SK-N-SH treated with all-trans-retinoic acid at 6 μM for 48 hours (cell line): ENCODE measurements at regions not wholly inside any gene's neighbourhood (a gene's known extent, or its start where the extent isn't known, plus 50 kb on each side); places are given as distances from the start of the nearest gene placed in this dataset.
A peak's percentile ranks its signal among the peaks of the same experiment; 100 is the strongest.

Experiments
- ATAC-seq: fragments of 200-7000 bp; cut with Tn5 transposase; 3 replicates; pipeline ENCODE4 v1.9.1; 2020; ENCODE audit warnings: mild to moderate bottlenecking, moderate library complexity
- ARNTL ChIP-seq: fragments of 450-650 bp; formaldehyde crosslinking; IDR thresholded peaks from 2 replicates; pipeline ENCODE4 v1.5.0; 2020; ENCODE audit warnings: low read depth, mild to moderate bottlenecking, moderate library complexity, borderline replicate concordance
- CREB5 ChIP-seq: fragments of 250-450 bp; sonication (Bioruptor Pico); IDR thresholded peaks from 2 replicates; pipeline ENCODE4 v1.5.1; 2020; ENCODE audit warnings: low read depth, mild to moderate bottlenecking, moderate library complexity
- CSDC2 ChIP-seq: fragments of 250-450 bp; sonication (Bioruptor Pico); IDR thresholded peaks from 2 replicates; pipeline ENCODE4 v1.5.0; 2020; ENCODE audit warnings: mild to moderate bottlenecking, moderate library complexity
- ESRRG ChIP-seq: fragments of 250-450 bp; sonication (Bioruptor Pico); IDR thresholded peaks from 2 replicates; pipeline ENCODE4 v1.6.1; 2021; ENCODE audit warnings: mild to moderate bottlenecking
- GLIS3 ChIP-seq: fragments of 250-450 bp; sonication (Bioruptor Pico); IDR thresholded peaks from 2 replicates; pipeline ENCODE4 v1.5.0; 2020; ENCODE audit warnings: mild to moderate bottlenecking, moderate library complexity
- OSR1 ChIP-seq: fragments of 250-450 bp; sonication (Bioruptor Pico); IDR thresholded peaks from 2 replicates; pipeline ENCODE4 v1.8.0; 2022; ENCODE audit warnings: moderate library complexity, mild to moderate bottlenecking, inconsistent platforms
- PPARA ChIP-seq: fragments of 250-450 bp; sonication (Bioruptor Pico); IDR thresholded peaks from 2 replicates; pipeline ENCODE4 v1.5.0; 2020; ENCODE audit warnings: mild to moderate bottlenecking, borderline replicate concordance
- RARB ChIP-seq: fragments of 250-450 bp; sonication (Bioruptor Pico); IDR thresholded peaks from 2 replicates; pipeline ENCODE4 v1.8.0; 2021; ENCODE audit warnings: mild to moderate bottlenecking, moderate library complexity
- SNAI2 ChIP-seq: fragments of 250-450 bp; sonication (Bioruptor Pico); IDR thresholded peaks from 2 replicates; pipeline ENCODE4 v1.5.0; 2020; ENCODE audit warnings: mild to moderate bottlenecking, moderate library complexity
- TOX ChIP-seq: fragments of 250-450 bp; sonication (Bioruptor Pico); IDR thresholded peaks from 2 replicates; pipeline ENCODE4 v1.8.0; 2021; ENCODE audit warnings: mild to moderate bottlenecking, moderate library complexity, borderline replicate concordance
- TSHZ2 ChIP-seq: fragments of 250-450 bp; sonication (Bioruptor Pico); IDR thresholded peaks from 2 replicates; pipeline ENCODE4 v1.5.0; 2020; ENCODE audit warnings: mild to moderate bottlenecking, moderate library complexity
- ZC3H10 ChIP-seq: fragments of 250-450 bp; sonication (Bioruptor Pico); IDR thresholded peaks from 2 replicates; pipeline ENCODE4 v1.5.1; 2021; ENCODE audit warnings: mild to moderate bottlenecking, moderate library complexity
- ZFP3 ChIP-seq: fragments of 250-450 bp; sonication (Bioruptor Pico); IDR thresholded peaks from 2 replicates; pipeline ENCODE4 v1.5.0; 2020; ENCODE audit warnings: mild to moderate bottlenecking, moderate library complexity
- ZFP30 ChIP-seq: fragments of 450-650 bp; formaldehyde crosslinking; IDR thresholded peaks from 2 replicates; pipeline ENCODE4 v1.5.0; 2022; ENCODE audit warnings: mild to moderate bottlenecking, moderate library complexity
- ZNF565 ChIP-seq: fragments of 450-650 bp; formaldehyde crosslinking; conservative IDR thresholded peaks from 2 replicates; pipeline ENCODE4 v1.5.0; 2020; ENCODE audit warnings: low read depth, mild to moderate bottlenecking, moderate library complexity
- ZNF70 ChIP-seq: fragments of 450-650 bp; formaldehyde crosslinking; IDR thresholded peaks from 2 replicates; pipeline ENCODE4 v1.5.0; 2020; ENCODE audit warnings: mild to moderate bottlenecking, moderate library complexity
- ZNF8 ChIP-seq: fragments of 450-650 bp; formaldehyde crosslinking; IDR thresholded peaks from 2 replicates; pipeline ENCODE4 v1.5.0; 2020; ENCODE audit warnings: mild to moderate bottlenecking, moderate library complexity
- TF ChIP-seq, protein P1 (sequence below): fragments of 250-450 bp; sonication (Bioruptor Pico); IDR thresholded peaks from 2 replicates; pipeline ENCODE4 v1.8.0; 2020; ENCODE audit warnings: mild to moderate bottlenecking, moderate library complexity, borderline replicate concordance
- TF ChIP-seq, protein P2 (sequence below): fragments of 250-450 bp; sonication (Bioruptor Pico); IDR thresholded peaks from 2 replicates; pipeline ENCODE4 v1.8.0; 2021; ENCODE audit warnings: low read depth, mild to moderate bottlenecking, moderate library complexity, borderline replicate concordance
- TF ChIP-seq, protein P3 (sequence below): fragments of 250-450 bp; sonication (Bioruptor Pico); IDR thresholded peaks from 2 replicates; pipeline ENCODE4 v1.5.1; 2021; ENCODE audit warnings: mild to moderate bottlenecking, moderate library complexity

- TF ChIP-seq, protein P1, sequence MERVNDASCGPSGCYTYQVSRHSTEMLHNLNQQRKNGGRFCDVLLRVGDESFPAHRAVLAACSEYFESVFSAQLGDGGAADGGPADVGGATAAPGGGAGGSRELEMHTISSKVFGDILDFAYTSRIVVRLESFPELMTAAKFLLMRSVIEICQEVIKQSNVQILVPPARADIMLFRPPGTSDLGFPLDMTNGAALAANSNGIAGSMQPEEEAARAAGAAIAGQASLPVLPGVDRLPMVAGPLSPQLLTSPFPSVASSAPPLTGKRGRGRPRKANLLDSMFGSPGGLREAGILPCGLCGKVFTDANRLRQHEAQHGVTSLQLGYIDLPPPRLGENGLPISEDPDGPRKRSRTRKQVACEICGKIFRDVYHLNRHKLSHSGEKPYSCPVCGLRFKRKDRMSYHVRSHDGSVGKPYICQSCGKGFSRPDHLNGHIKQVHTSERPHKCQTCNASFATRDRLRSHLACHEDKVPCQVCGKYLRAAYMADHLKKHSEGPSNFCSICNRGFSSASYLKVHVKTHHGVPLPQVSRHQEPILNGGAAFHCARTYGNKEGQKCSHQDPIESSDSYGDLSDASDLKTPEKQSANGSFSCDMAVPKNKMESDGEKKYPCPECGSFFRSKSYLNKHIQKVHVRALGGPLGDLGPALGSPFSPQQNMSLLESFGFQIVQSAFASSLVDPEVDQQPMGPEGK (CRISPR knock-in tag) = no peak
- no peak for TF ChIP-seq ZNF8 (CRISPR knock-in tag)
- TF ChIP-seq OSR1 = no peak
- TF ChIP-seq ZNF565 (CRISPR knock-in tag) = no peak
- TF ChIP-seq ZC3H10 = no peak
- no peak for TF ChIP-seq ZFP3 (CRISPR knock-in tag)
- TF ChIP-seq, protein P2, sequence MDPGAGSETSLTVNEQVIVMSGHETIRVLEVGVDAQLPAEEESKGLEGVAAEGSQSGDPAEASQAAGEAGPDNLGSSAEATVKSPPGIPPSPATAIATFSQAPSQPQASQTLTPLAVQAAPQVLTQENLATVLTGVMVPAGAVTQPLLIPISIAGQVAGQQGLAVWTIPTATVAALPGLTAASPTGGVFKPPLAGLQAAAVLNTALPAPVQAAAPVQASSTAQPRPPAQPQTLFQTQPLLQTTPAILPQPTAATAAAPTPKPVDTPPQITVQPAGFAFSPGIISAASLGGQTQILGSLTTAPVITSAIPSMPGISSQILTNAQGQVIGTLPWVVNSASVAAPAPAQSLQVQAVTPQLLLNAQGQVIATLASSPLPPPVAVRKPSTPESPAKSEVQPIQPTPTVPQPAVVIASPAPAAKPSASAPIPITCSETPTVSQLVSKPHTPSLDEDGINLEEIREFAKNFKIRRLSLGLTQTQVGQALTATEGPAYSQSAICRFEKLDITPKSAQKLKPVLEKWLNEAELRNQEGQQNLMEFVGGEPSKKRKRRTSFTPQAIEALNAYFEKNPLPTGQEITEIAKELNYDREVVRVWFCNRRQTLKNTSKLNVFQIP = no peak
- TF ChIP-seq ZNF70 = no peak
- no peak for TF ChIP-seq PPARA
- TF ChIP-seq ZFP30 (CRISPR knock-in tag) = no peak
- no peak for TF ChIP-seq GLIS3 (CRISPR knock-in tag)
- TF ChIP-seq SNAI2 (CRISPR knock-in tag) = no peak
- no peak for TF ChIP-seq ARNTL (CRISPR knock-in tag)
- TF ChIP-seq TOX (CRISPR knock-in tag) = no peak
- ATAC-seq = no peak
Measured at GRCh38 chr5:92180391-92180790, 797.3 kb upstream of the ARRDC3 start.

GRCh38 chr5:92179651-92180050, 796.5 kb upstream of the ARRDC3 start:
- no peak for ATAC-seq
- no peak for TF ChIP-seq ESRRG (CRISPR knock-in tag)
- no peak for TF ChIP-seq ARNTL (CRISPR knock-in tag)
- no peak for TF ChIP-seq SNAI2 (CRISPR knock-in tag)
- TF ChIP-seq CREB5 (CRISPR knock-in tag) = no peak
- no peak for TF ChIP-seq ZFP30 (CRISPR knock-in tag)
- TF ChIP-seq TOX (CRISPR knock-in tag) = no peak
- TF ChIP-seq, all 23 proteins: peak for 0

GRCh38 chr5:92177926-92178487, 794.9 kb upstream of the ARRDC3 start:
- no peak for ATAC-seq
- TF ChIP-seq, protein P1 (CRISPR knock-in tag) = no peak
- 0 out of 2 replicates have a peak, but pooled peaks have one; percentile 51 for TF ChIP-seq ZNF70

DNA sequence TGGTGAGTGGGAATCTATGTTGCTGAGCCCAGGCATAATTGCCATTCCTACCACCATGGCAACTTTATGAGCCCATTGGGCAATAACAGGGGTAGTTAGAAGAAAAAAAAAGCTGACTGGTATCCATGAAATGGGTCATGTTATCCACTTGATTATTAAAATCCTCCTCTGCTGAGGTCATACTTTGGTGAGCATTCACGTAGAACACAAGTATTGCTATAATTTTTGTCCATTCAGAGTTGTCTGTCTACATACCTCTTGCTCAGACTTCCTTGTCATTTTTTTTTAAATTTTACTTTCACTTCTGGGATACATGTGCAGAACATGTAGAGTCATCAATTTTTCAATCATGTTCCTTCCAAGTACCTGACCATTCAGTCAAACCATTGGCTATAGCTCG, 780.8 kb upstream of the ARRDC3 start:
- no peak for ATAC-seq
- no peak for TF ChIP-seq ZNF8 (CRISPR knock-in tag)
- TF ChIP-seq, protein P1 (CRISPR knock-in tag) = no peak
- no peak for TF ChIP-seq RARB
- no peak for TF ChIP-seq ZFP3 (CRISPR knock-in tag)
- TF ChIP-seq TOX (CRISPR knock-in tag) = no peak
- TF ChIP-seq, protein P3, sequence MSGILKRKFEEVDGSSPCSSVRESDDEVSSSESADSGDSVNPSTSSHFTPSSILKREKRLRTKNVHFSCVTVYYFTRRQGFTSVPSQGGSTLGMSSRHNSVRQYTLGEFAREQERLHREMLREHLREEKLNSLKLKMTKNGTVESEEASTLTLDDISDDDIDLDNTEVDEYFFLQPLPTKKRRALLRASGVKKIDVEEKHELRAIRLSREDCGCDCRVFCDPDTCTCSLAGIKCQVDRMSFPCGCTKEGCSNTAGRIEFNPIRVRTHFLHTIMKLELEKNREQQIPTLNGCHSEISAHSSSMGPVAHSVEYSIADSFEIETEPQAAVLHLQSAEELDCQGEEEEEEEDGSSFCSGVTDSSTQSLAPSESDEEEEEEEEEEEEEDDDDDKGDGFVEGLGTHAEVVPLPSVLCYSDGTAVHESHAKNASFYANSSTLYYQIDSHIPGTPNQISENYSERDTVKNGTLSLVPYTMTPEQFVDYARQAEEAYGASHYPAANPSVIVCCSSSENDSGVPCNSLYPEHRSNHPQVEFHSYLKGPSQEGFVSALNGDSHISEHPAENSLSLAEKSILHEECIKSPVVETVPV (CRISPR knock-in tag) = no peak
- no peak for TF ChIP-seq ARNTL (CRISPR knock-in tag)
- no peak for TF ChIP-seq CSDC2 (CRISPR knock-in tag)
- no peak for TF ChIP-seq ESRRG (CRISPR knock-in tag)
- no peak for TF ChIP-seq TSHZ2
- TF ChIP-seq CREB5 (CRISPR knock-in tag) = no peak
- no peak for TF ChIP-seq ZNF70
- no peak for TF ChIP-seq ZNF565 (CRISPR knock-in tag)
- TF ChIP-seq OSR1 = no peak
- TF ChIP-seq PPARA = no peak
